Keratinocyte (primary cell): ENCODE measurements at regions not wholly inside any gene's neighbourhood (a gene's known extent, or its start where the extent isn't known, plus 50 kb on each side); places are given as distances from the start of the nearest gene placed in this dataset.
"Not testable (repeated sequence)": the region's sequence is repeated elsewhere in the genome, so short reads cannot be mapped to it uniquely, and the experiment has no call there.

Experiments
- DNase-seq: peaks from one replicate; pipeline ENCODE4 v3.0.0-alpha.2; 2011; ENCODE audit warnings: low read depth, missing footprints, low spot score
- FAIRE-seq: peaks from 2 replicates; lab custom pipeline; 2011; peaks lifted over from hg19 to GRCh38; lab: Jason Lieb, UNC
- H2AFZ ChIP-seq: 2 replicates; pipeline ENCODE4 v1.6.0; 2012; ENCODE audit warnings: low read length, control low read depth, inconsistent platforms; ENCODE audit not compliant: control insufficient read depth
- H3K27ac ChIP-seq: 2 replicates; pipeline ENCODE4 v1.5.1; 2011; ENCODE audit warnings: low read length; ENCODE audit not compliant: control insufficient read depth, insufficient read depth
- H3K27me3 ChIP-seq: 3 replicates; pipeline ENCODE4 v1.6.0; 2011; ENCODE audit warnings: low read length; ENCODE audit not compliant: control insufficient read depth, insufficient read depth; ENCODE audit errors: extremely low read depth
- H3K36me3 ChIP-seq, 2 experiments: 2 replicates in 1 of 2; 3 replicates in 1 of 2; pipeline ENCODE4 v1.5.1; 2011; ENCODE audit warnings: low read length in 2 of 2, mild to moderate bottlenecking in 1 of 2; ENCODE audit not compliant: control insufficient read depth in 2 of 2, insufficient read depth in 2 of 2; ENCODE audit errors: extremely low read depth in 1 of 2
- H3K4me1 ChIP-seq: 3 replicates; pipeline ENCODE4 v1.5.1; 2011; ENCODE audit warnings: low read length; ENCODE audit not compliant: control insufficient read depth, insufficient read depth; ENCODE audit errors: extremely low read depth
- H3K4me2 ChIP-seq: 3 replicates; pipeline ENCODE4 v1.6.0; 2011; ENCODE audit warnings: low read depth, low read length; ENCODE audit not compliant: control insufficient read depth, insufficient read depth; ENCODE audit errors: extremely low read depth
- H3K4me3 ChIP-seq, 3 experiments: fragments of 200-600 bp in 1 of 3; sonication (generic) in 1 of 3; 2 replicates in 2 of 3; 3 replicates in 1 of 3; pipeline ENCODE4 v1.5.1; 2011 to 2016; ENCODE audit warnings: low read length in 3 of 3, mild to moderate bottlenecking in 3 of 3, control low read depth in 2 of 3, inconsistent platforms in 1 of 3, low read depth in 1 of 3, mixed read lengths in 1 of 3, mixed run types in 1 of 3, moderate library complexity in 1 of 3; ENCODE audit not compliant: control insufficient read depth in 2 of 3, insufficient read depth in 2 of 3; ENCODE audit errors: extremely low read depth in 1 of 3
- H3K79me2 ChIP-seq: 2 replicates; pipeline ENCODE4 v1.6.0; 2012; ENCODE audit warnings: low read length; ENCODE audit not compliant: control insufficient read depth, insufficient read depth
- H3K9ac ChIP-seq: 3 replicates; pipeline ENCODE4 v1.6.0; 2011; ENCODE audit warnings: low read length; ENCODE audit not compliant: control insufficient read depth, insufficient read depth; ENCODE audit errors: extremely low read depth
- H3K9me1 ChIP-seq: 3 replicates; pipeline ENCODE4 v1.6.0; 2011; ENCODE audit warnings: low read length; ENCODE audit not compliant: control insufficient read depth, insufficient read depth; ENCODE audit errors: extremely low read depth
- H3K9me3 ChIP-seq: 2 replicates; pipeline ENCODE4 v1.5.1; 2012; ENCODE audit warnings: low read depth, low read length; ENCODE audit not compliant: control insufficient read depth
- H4K20me1 ChIP-seq: 3 replicates; pipeline ENCODE4 v1.6.0; 2011; ENCODE audit warnings: low read length; ENCODE audit not compliant: control insufficient read depth, insufficient read depth; ENCODE audit errors: extremely low read depth
- EZH2 ChIP-seq: IDR thresholded peaks from one replicate; pipeline ENCODE4 v1.6.1; 2012; ENCODE audit warnings: inconsistent platforms, mild to moderate bottlenecking, low read length, moderate library complexity
- dilution Hi-C: fragments of 300-500 bp; cut with MboI; formaldehyde crosslinking; loops from one replicate; pipeline ENCODE4 v1.7.0; 2020; ENCODE audit warnings: low sequenced_read_pairs; ENCODE audit not compliant: extremely low pct_ligation_motif_present
- TF ChIP-seq, protein P1 (sequence below), 3 experiments: IDR thresholded peaks in 1 of 3; conservative IDR thresholded peaks in 1 of 3; optimal IDR thresholded peaks in 1 of 3; 2 replicates in 2 of 3; 3 replicates in 1 of 3; pipeline versions ENCODE3 to v1.5.1; 2011; ENCODE audit warnings: low read length in 3 of 3, mild to moderate bottlenecking in 3 of 3, moderate library complexity in 2 of 3, control low read depth in 1 of 3, inconsistent platforms in 1 of 3; ENCODE audit not compliant: insufficient read depth in 2 of 3; ENCODE audit errors: extremely low read depth in 1 of 3

DNA sequence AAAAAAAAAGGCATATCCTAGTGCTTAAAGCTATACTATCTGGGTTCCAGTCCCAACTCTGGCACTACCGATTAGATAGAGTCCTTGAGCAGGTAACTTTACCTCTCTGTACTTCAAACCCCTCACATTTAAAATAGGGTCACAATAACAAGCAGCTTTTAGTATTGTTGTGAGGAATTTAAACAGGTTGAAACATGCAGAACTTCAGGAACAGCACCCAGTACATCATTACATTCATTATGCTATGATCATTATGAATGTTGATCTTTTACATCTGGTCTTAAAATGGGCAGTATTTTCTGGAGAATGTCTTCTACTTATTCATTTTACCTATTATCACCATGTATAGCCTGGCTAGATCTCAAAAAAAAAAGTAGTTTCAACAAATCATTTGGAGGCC, 176.1 kb upstream of the CCDC54 start:
- Histone ChIP-seq H3K27me3 (no peaks in the 10 kb centered on the region), H3K9ac (peak overlapping the region; percentile 25), H3K4me2 (peak overlapping the region; percentile 88), H3K27ac (peak overlapping the region; percentile 13), H3K79me2 (no peaks in the 10 kb centered on the region), H3K4me3 (peak overlapping the region in 1 of 3 experiments; percentile 39), H4K20me1 (no peaks in the 10 kb centered on the region), H3K36me3 (no peaks in the 10 kb centered on the region), H3K9me3 (no peaks in the 10 kb centered on the region), H3K9me1 (no peaks in the 10 kb centered on the region), H2AFZ (peak overlapping the region; percentile 14), H3K4me1 (peaks cover 19% of the 10 kb centered on the region)
- no peak for DNase-seq
- FAIRE-seq: peak; percentile 64
- no peak for TF ChIP-seq EZH2
- TF ChIP-seq, protein P1, sequence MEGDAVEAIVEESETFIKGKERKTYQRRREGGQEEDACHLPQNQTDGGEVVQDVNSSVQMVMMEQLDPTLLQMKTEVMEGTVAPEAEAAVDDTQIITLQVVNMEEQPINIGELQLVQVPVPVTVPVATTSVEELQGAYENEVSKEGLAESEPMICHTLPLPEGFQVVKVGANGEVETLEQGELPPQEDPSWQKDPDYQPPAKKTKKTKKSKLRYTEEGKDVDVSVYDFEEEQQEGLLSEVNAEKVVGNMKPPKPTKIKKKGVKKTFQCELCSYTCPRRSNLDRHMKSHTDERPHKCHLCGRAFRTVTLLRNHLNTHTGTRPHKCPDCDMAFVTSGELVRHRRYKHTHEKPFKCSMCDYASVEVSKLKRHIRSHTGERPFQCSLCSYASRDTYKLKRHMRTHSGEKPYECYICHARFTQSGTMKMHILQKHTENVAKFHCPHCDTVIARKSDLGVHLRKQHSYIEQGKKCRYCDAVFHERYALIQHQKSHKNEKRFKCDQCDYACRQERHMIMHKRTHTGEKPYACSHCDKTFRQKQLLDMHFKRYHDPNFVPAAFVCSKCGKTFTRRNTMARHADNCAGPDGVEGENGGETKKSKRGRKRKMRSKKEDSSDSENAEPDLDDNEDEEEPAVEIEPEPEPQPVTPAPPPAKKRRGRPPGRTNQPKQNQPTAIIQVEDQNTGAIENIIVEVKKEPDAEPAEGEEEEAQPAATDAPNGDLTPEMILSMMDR (optimal IDR thresholded peaks at IDR 0.05 in 1 of 3, IDR thresholded peaks at IDR 0.05 in 1 of 3, conservative IDR thresholded peaks at IDR 0.05 in 1 of 3; ENCODE audit: extremely low read depth in 1 of 3, insufficient read depth in 2 of 3, low read length in 3 of 3): no peak
- dilution Hi-C loops: no loop called here

DNA sequence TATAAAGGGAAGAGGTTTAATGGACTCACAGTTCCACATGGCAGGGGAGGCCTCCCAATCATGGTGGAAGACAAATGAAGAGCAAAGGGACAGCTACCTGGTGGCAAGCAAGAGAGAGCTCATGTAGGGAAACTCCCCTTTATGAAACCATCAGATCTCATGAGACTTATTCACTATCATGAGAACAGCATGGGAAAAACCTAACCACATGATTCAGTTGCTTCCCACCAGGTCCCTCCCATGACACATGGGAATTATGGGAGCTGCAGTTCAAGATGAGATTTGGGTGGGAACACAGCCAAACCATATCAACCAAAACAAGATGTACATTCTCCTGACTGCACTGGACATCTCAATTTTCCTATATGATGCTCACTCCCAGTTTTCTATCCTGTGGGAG, 174.4 kb upstream of the CCDC54 start:
- H3K4me2 ChIP-seq, H3K79me2 ChIP-seq, H3K9ac ChIP-seq, H3K4me3 ChIP-seq, H3K27me3 ChIP-seq, H3K9me3 ChIP-seq, H2AFZ ChIP-seq, FAIRE-seq, H4K20me1 ChIP-seq, H3K9me1 ChIP-seq, H3K36me3 ChIP-seq, DNase-seq, H3K27ac ChIP-seq, dilution Hi-C loops: not testable (repeated sequence)
- peaks cover 22% of the 10 kb centered on the region for H3K4me1 ChIP-seq

- Histone ChIP-seq H2AFZ (no peak overlapping the region), H3K9me1 (no peaks in the 10 kb centered on the region), H3K27ac (no peak overlapping the region), H3K36me3 (no peaks in the 10 kb centered on the region), H3K4me3 (no peak overlapping the region), H3K9ac (no peak overlapping the region), H3K4me2 (no peak overlapping the region), H3K9me3 (no peaks in the 10 kb centered on the region), H3K79me2 (no peaks in the 10 kb centered on the region), H4K20me1 (no peaks in the 10 kb centered on the region), H3K27me3 (no peaks in the 10 kb centered on the region), H3K4me1 (peaks cover 33% of the 10 kb centered on the region)
- dilution Hi-C loops: no loop called here
- TF ChIP-seq EZH2: no peak
- TF ChIP-seq, protein P1 (optimal IDR thresholded peaks at IDR 0.05 in 1 of 3, IDR thresholded peaks at IDR 0.05 in 1 of 3, conservative IDR thresholded peaks at IDR 0.05 in 1 of 3; ENCODE audit: extremely low read depth in 1 of 3, insufficient read depth in 2 of 3, low read length in 3 of 3): no peak
- FAIRE-seq: no peak
- DNase-seq: no peak
Observed at GRCh38 chr3:107204121-107204520, 173.1 kb upstream of the CCDC54 start.
